ENCODE measurements at regions not wholly inside any gene's neighbourhood (a gene's known extent, or its start where the extent isn't known, plus 50 kb on each side); places are given as distances from the start of the nearest gene placed in this dataset.

DNA sequence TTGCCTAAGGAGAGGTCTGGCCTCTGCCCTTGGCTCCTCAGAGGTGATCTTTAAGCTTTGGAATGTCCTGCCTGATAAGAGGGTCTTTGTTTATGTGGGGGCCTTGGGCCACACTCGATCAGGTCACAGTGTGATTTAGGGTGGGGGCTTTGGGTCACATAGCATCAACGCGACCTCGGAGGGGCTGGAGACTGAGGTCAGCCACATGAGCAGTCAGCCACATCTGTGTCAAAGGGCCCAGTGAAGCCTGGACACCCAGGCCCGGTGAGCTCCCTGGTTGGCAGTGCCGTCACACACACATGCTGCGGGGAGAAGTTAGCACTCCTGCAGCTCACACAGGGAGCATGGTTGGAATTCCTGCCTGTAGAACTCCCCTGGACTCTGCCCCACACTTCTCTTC, 345.0 kb downstream of the NPHP4 start:
- H3K4me3 ChIP-seq (ENCODE audit: low read depth, low read length) = no peak overlapping the region
- WGBS = 48% methylated on average over 7 of the region's 7 CpGs
- H3K36me3 ChIP-seq (ENCODE audit: insufficient read depth) = no peaks in the 10 kb centered on the region
- H3K27ac ChIP-seq (ENCODE audit: low read depth) = no peak overlapping the region
- no peak for DNase-seq (ENCODE audit: extremely low spot score)
- H3K4me1 ChIP-seq (ENCODE audit: insufficient read depth) = no peaks in the 10 kb centered on the region

GRCh38 chr1:5646486-5647149, 345.6 kb downstream of the NPHP4 start:
- H3K27ac ChIP-seq (ENCODE audit: low read depth) = no peak overlapping the region
- H3K4me1 ChIP-seq (ENCODE audit: insufficient read depth) = no peaks in the 10 kb centered on the region
- DNase-seq (ENCODE audit: extremely low spot score) = no peak
- H3K4me3 ChIP-seq (ENCODE audit: low read depth, low read length) = no peak overlapping the region
- H3K36me3 ChIP-seq (ENCODE audit: insufficient read depth) = no peaks in the 10 kb centered on the region
- 34% methylated on average over 7 of the region's 7 CpGs for WGBS

DNA sequence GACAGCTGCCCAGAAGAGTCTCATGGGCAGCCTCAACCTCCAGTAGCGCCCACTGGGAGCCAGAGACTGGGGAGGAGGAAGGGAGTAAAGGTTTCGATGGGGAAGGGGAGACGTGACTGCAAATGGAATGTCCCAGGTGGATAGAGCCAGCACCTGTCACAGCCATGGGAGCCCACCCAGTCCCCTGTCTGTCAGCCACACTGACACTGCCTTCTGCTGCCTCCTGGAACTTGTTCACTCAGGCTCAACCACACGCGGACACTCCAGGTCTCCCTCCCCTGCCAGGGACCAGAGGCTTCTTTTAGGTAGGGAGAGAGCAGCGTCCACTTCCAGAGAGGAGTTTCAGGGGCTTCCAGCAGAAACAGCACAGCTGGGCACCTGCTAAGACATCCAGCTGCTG, 346.3 kb downstream of the NPHP4 start:
- no peaks in the 10 kb centered on the region for H3K4me1 ChIP-seq (ENCODE audit: insufficient read depth)
- 67% methylated on average over 6 of the region's 6 CpGs for WGBS
- no peaks in the 10 kb centered on the region for H3K36me3 ChIP-seq (ENCODE audit: insufficient read depth)
- H3K27ac ChIP-seq (ENCODE audit: low read depth) = no peak overlapping the region
- DNase-seq (ENCODE audit: extremely low spot score) = no peak
- no peak overlapping the region for H3K4me3 ChIP-seq (ENCODE audit: low read depth, low read length)

DNA sequence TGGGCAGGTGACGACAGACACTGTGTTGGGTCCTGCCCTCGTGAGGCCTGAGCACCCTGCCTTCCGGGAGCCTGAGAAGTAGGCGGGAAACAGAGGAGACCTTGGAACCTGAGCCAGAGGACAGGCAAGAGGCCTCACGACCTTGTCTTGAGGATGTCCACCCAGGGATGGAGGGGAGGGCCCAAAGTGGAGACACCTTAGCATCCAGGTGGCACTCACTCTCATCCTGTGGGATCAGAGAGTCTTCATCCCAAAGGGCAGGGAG, 347.2 kb downstream of the NPHP4 start:
- 66% methylated on average over 5 of the region's 5 CpGs for WGBS
- no peaks in the 10 kb centered on the region for H3K4me1 ChIP-seq (ENCODE audit: insufficient read depth)
- DNase-seq (ENCODE audit: extremely low spot score) = no peak
- H3K4me3 ChIP-seq (ENCODE audit: low read depth, low read length) = no peak overlapping the region
- no peak overlapping the region for H3K27ac ChIP-seq (ENCODE audit: low read depth)
- H3K36me3 ChIP-seq (ENCODE audit: insufficient read depth) = no peaks in the 10 kb centered on the region

DNA sequence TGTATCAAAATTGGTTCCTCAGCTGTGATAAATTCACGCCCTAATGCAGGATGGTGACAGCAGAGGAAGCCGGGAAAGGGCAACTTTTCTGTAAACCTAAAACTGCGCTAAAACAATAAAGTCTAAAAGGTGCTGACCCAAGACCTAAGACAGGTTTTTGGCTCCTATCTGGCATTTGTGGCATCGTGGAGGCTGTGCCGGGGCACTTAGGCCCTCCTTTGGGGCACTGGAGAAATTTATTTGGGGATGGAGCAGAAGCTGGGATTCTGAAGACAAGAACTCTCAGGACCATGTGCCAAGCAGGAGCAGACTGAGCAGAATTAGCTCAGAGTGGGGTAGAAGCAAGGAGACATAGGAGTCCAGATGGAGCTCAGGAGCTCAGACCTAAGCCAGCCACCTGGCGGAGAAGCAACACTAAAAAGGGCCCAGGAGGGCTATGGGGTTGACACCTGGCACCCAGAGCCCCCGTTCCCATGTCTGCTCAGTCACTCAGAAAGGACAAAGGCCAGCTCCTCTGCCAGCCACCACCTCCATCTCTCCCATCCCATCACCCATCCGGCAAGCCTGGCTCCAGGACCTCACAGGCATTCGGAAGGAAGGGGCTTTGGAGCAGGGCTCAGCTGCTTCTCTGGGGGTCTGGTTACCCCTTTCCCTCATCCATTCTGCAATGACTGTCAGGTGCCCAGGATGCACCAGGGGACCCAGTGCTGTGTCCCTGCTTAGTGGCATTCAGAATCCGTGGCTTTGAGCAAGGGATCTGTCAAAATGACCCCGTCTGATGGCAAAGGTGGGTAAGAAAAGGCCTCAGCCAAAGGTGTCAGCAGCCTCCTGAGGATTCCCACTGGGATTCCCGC, 347.7 kb downstream of the NPHP4 start:
- H3K4me1 ChIP-seq (ENCODE audit: insufficient read depth) = no peaks in the 10 kb centered on the region
- no peaks in the 10 kb centered on the region for H3K36me3 ChIP-seq (ENCODE audit: insufficient read depth)
- 87% methylated on average over 12 of the region's 12 CpGs for WGBS
- no peak for DNase-seq (ENCODE audit: extremely low spot score)
- no peak overlapping the region for H3K4me3 ChIP-seq (ENCODE audit: low read depth, low read length)
- no peak overlapping the region for H3K27ac ChIP-seq (ENCODE audit: low read depth)

DNA sequence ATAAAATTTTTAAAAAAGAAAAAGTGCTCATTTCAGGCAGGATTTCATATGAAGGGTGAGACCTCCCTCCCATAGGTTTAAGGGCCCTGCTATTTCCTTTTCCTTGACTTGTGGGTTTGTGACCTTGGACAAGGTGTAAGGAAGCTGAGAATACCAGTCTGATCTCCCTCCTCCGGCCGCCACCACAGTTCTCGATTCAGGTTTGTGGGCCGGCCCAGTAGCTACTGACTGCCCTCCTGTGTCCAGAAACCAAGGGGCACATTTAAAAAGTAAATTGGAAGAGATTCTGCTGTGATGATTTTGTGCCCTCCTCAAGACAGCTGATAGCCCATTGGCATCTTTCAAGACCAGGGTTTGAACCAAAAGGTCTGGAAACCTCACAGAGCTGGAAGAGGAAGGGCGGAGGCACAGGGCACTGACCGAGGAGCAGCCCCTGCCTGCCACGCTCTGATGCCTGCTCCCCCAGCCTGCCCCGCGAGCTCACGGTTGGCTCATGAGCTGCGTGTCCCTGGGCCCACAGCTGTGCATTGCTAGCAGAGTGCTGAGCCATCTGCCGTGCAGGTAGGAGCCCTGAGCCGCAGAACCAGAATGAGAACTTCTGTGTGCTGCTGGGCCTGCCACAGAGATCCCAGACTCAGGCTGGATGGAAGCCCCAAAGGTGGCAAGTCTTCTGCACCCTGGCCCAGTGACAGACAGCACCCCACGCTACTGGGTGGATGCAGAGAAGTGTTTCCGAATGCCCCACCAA, 348.7 kb downstream of the NPHP4 start:
- 75% methylated on average over 15 of the region's 15 CpGs for WGBS
- DNase-seq (ENCODE audit: extremely low spot score) = no peak
- no peaks in the 10 kb centered on the region for H3K36me3 ChIP-seq (ENCODE audit: insufficient read depth)
- H3K4me1 ChIP-seq (ENCODE audit: insufficient read depth) = no peaks in the 10 kb centered on the region
- H3K27ac ChIP-seq (ENCODE audit: low read depth) = no peak overlapping the region
- H3K4me3 ChIP-seq (ENCODE audit: low read depth, low read length) = no peak overlapping the region

DNA sequence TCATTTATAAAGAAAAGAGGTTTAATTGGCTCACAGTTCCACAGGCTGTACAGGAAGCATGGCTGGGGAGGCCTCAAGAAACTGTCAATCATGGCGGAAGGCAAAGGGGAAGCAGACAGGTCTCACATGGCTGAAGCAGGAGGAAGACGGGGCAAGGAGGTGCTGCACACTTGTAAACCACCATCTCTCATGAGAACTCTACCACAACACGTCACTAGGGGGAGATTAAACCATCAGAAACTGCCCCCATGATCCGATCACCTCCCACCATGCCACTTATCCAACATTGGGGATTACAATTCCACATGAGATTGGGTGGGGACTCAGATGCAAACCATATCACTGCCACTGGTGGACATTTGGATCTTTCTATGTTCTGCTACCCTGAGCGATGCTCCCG, 351.4 kb downstream of the NPHP4 start:
- Histone ChIP-seq H3K4me1 (ENCODE audit: insufficient read depth) (no peaks in the 10 kb centered on the region), H3K4me3 (ENCODE audit: low read depth, low read length) (no peak overlapping the region), H3K36me3 (ENCODE audit: insufficient read depth) (no peaks in the 10 kb centered on the region), H3K27ac (ENCODE audit: low read depth) (no peak overlapping the region)
- no peak for DNase-seq (ENCODE audit: extremely low spot score)
- WGBS = 68% methylated on average over 6 of the region's 6 CpGs

GRCh38 chr1:5639106-5639722, 353.0 kb downstream of the NPHP4 start:
- no peak for DNase-seq (ENCODE audit: extremely low spot score)
- WGBS = 69% methylated on average over 5 of the region's 5 CpGs

DNA sequence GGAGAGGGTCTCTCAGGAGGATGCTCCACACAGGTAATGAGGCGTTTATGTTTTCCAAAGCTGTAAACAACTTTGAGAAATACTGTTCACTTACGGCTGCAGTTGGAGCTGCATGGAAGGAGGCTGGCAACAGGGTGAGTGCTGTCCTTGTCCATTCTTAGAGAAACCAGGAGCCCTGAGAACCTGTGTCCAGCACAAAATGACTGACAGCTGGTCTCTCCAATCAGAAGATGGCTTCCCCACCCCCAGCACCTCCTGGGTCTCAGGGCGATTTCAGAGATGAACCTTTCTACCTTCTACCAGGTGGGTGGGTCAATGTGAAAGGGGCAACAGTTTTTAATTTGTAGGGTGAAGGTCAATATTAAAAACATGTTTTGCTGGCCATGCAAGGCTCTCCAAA, 353.6 kb downstream of the NPHP4 start:
- Histone ChIP-seq H3K36me3 (ENCODE audit: insufficient read depth) (no peaks in the 10 kb centered on the region), H3K27ac (ENCODE audit: low read depth) (no peak overlapping the region), H3K4me3 (ENCODE audit: low read depth, low read length) (no peak overlapping the region), H3K4me1 (ENCODE audit: insufficient read depth) (no peaks in the 10 kb centered on the region)
- WGBS = 64% methylated on average over 3 of the region's 3 CpGs
- no peak for DNase-seq (ENCODE audit: extremely low spot score)

More at GRCh38 chr1:5639106-5639722, 353.0 kb downstream of the NPHP4 start:
- Histone ChIP-seq H3K27ac (ENCODE audit: low read depth) (no peak overlapping the region), H3K36me3 (ENCODE audit: insufficient read depth) (no peaks in the 10 kb centered on the region), H3K4me1 (ENCODE audit: insufficient read depth) (no peaks in the 10 kb centered on the region), H3K4me3 (ENCODE audit: low read depth, low read length) (no peak overlapping the region)

DNA sequence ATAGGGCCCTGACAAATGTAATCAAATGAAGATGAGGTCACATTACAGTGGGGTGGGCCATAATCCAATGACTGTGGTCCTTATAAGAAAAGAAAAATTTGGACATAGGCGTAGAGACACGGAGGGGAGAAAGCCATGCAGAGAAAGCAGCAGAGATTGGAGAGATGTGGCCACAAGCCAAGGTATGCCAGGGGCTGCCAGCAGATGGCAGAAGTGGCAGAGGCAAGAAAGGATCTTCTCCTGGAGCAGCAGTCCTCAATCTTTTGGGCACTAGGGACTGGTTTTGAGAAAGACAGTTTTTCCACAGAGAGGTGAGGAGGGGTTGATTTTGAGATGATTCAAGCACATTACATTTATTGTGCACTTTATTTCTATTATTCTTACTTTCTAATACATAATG, 355.1 kb downstream of the NPHP4 start:
- no peaks in the 10 kb centered on the region for H3K36me3 ChIP-seq (ENCODE audit: insufficient read depth)
- DNase-seq (ENCODE audit: extremely low spot score) = no peak
- no peaks in the 10 kb centered on the region for H3K4me1 ChIP-seq (ENCODE audit: insufficient read depth)
- no peak overlapping the region for H3K4me3 ChIP-seq (ENCODE audit: low read depth, low read length)
- H3K27ac ChIP-seq (ENCODE audit: low read depth) = no peak overlapping the region
- WGBS = 65% methylated on average over 2 of the region's 2 CpGs

- Histone ChIP-seq H3K4me1 (ENCODE audit: insufficient read depth) (no peaks in the 10 kb centered on the region), H3K4me3 (ENCODE audit: low read depth, low read length) (no peak overlapping the region), H3K27ac (ENCODE audit: low read depth) (no peak overlapping the region), H3K36me3 (ENCODE audit: insufficient read depth) (no peaks in the 10 kb centered on the region)
- DNase-seq (ENCODE audit: extremely low spot score) = no peak
- WGBS = 88% methylated on average over 4 of the region's 4 CpGs
Measured at GRCh38 chr1:5634893-5635292, 357.3 kb downstream of the NPHP4 start.

- 63% methylated on average over 10 of the region's 10 CpGs for WGBS
- no peak for DNase-seq (ENCODE audit: extremely low spot score)
- Histone ChIP-seq H3K27ac (ENCODE audit: low read depth) (no peak overlapping the region), H3K4me3 (ENCODE audit: low read depth, low read length) (no peak overlapping the region), H3K4me1 (ENCODE audit: insufficient read depth) (no peaks in the 10 kb centered on the region), H3K36me3 (ENCODE audit: insufficient read depth) (no peaks in the 10 kb centered on the region)
Measured at GRCh38 chr1:5632814-5633213, 359.4 kb downstream of the NPHP4 start.

DNA sequence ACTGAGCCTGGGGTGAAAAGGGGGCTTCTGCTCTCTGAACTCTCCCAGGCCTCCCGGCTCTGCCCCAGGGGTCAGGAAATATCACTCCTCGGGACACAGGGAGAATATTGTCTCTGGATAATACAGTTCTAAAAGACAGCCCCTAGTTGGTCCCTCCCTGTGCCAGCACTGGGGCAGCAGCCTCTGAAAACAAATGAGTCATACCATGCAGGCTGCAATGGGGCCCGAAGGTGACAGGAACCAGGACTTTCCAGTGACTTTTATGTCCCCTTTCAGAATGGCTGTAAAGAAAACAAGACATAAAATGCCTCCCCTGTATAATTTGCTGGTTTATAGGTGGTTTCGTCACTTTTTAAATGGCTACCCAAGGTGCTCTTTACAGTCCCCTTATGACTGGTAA, 360.0 kb downstream of the NPHP4 start:
- Histone ChIP-seq H3K27ac (ENCODE audit: low read depth) (no peak overlapping the region), H3K36me3 (ENCODE audit: insufficient read depth) (no peaks in the 10 kb centered on the region), H3K4me1 (ENCODE audit: insufficient read depth) (no peaks in the 10 kb centered on the region), H3K4me3 (ENCODE audit: low read depth, low read length) (no peak overlapping the region)
- DNase-seq (ENCODE audit: extremely low spot score) = peak; percentile 10
- 12% methylated on average over 4 of the region's 4 CpGs for WGBS

GRCh38 chr1:5628416-5628815, 363.8 kb downstream of the NPHP4 start:
- H3K27ac ChIP-seq (ENCODE audit: low read depth) = no peak overlapping the region
- no peaks in the 10 kb centered on the region for H3K4me1 ChIP-seq (ENCODE audit: insufficient read depth)
- no peak for DNase-seq (ENCODE audit: extremely low spot score)
- 31% methylated on average over 2 of the region's 2 CpGs for WGBS
- no peaks in the 10 kb centered on the region for H3K36me3 ChIP-seq (ENCODE audit: insufficient read depth)
- no peak overlapping the region for H3K4me3 ChIP-seq (ENCODE audit: low read depth, low read length)

All from urinary bladder (tissue), 3 donors.